ENCODE measurements at regions not wholly inside any gene's neighbourhood (a gene's known extent, or its start where the extent isn't known, plus 50 kb on each side); places are given as distances from the start of the nearest gene placed in this dataset.

GRCh38 chr12:127642208-127642607 lies 624.8 kb upstream of the TMEM132C start:
- no peak for DNase-seq

GRCh38 chr12:127648321-127648720 lies 618.6 kb upstream of the TMEM132C start:
- DNase-seq = no peak

- no peak for DNase-seq
Observed at GRCh38 chr12:127649961-127650360, 617.0 kb upstream of the TMEM132C start.

- no peak for DNase-seq
Observed at GRCh38 chr12:127650626-127651025, 616.3 kb upstream of the TMEM132C start.

GRCh38 chr12:127652281-127652680 lies 614.7 kb upstream of the TMEM132C start:
- DNase-seq = no peak

- DNase-seq = no peak
Observed at GRCh38 chr12:127654383-127654985, 612.5 kb upstream of the TMEM132C start.

- DNase-seq = no peak
Observed at GRCh38 chr12:127655691-127656090, 611.3 kb upstream of the TMEM132C start.

GRCh38 chr12:127656266-127656665 lies 610.7 kb upstream of the TMEM132C start:
- no peak for DNase-seq

- no peak for DNase-seq
Observed at GRCh38 chr12:127657036-127657435, 609.9 kb upstream of the TMEM132C start.

GRCh38 chr12:127660961-127661360 lies 606.0 kb upstream of the TMEM132C start:
- DNase-seq = no peak

- no peak for DNase-seq
Observed at GRCh38 chr12:127663716-127664115, 603.3 kb upstream of the TMEM132C start.

- no peak for DNase-seq
Observed at GRCh38 chr12:127664901-127665300, 602.1 kb upstream of the TMEM132C start.

GRCh38 chr12:127667131-127667685 lies 599.8 kb upstream of the TMEM132C start:
- no peak for DNase-seq

- no peak for DNase-seq
Observed at GRCh38 chr12:127670294-127670693, 596.7 kb upstream of the TMEM132C start.

GRCh38 chr12:127670796-127671195 lies 596.2 kb upstream of the TMEM132C start:
- DNase-seq = no peak

GRCh38 chr12:127675936-127676335 lies 591.0 kb upstream of the TMEM132C start:
- no peak for DNase-seq

GRCh38 chr12:127677537-127678131 lies 589.3 kb upstream of the TMEM132C start:
- peak; percentile 63 for DNase-seq

GRCh38 chr12:127678945-127679344 lies 588.0 kb upstream of the TMEM132C start:
- no peak for DNase-seq

- DNase-seq = no peak
Observed at GRCh38 chr12:127680516-127680915, 586.5 kb upstream of the TMEM132C start.

- DNase-seq = no peak
Observed at GRCh38 chr12:127681151-127681754, 585.7 kb upstream of the TMEM132C start.

- DNase-seq = no peak
Observed at GRCh38 chr12:127685491-127685890, 581.5 kb upstream of the TMEM132C start.

GRCh38 chr12:127685931-127686330 lies 581.0 kb upstream of the TMEM132C start:
- no peak for DNase-seq

GRCh38 chr12:127687181-127687580 lies 579.8 kb upstream of the TMEM132C start:
- DNase-seq = no peak

GRCh38 chr12:127688906-127689428 lies 578.0 kb upstream of the TMEM132C start:
- no peak for DNase-seq

Measured in activated CD8-positive, alpha-beta memory T cell treated with anti-CD3 and anti-CD28 coated beads, Interleukin-2, amount 50 U/mL, for 48 hours (primary cell).